GM12865 (cell line): ENCODE measurements at regions not wholly inside any gene's neighbourhood (a gene's known extent, or its start where the extent isn't known, plus 50 kb on each side); places are given as distances from the start of the nearest gene placed in this dataset.

ENCODE experiments used
- DNase-seq: peaks from one replicate; pipeline ENCODE4 v3.0.0; 2010; ENCODE audit warnings: low read depth
- H3K4me3 ChIP-seq: 2 replicates; pipeline ENCODE4 v1.5.1; 2011; ENCODE audit warnings: mild to moderate bottlenecking, low read depth, low read length, control low read depth
- TF ChIP-seq, protein P1 (sequence below): IDR thresholded peaks from 2 replicates; pipeline ENCODE4 v1.5.1; 2011; ENCODE audit warnings: low read length, control low read depth, low read depth, inconsistent platforms; ENCODE audit not compliant: insufficient read depth; ENCODE audit errors: missing control alignments

DNA sequence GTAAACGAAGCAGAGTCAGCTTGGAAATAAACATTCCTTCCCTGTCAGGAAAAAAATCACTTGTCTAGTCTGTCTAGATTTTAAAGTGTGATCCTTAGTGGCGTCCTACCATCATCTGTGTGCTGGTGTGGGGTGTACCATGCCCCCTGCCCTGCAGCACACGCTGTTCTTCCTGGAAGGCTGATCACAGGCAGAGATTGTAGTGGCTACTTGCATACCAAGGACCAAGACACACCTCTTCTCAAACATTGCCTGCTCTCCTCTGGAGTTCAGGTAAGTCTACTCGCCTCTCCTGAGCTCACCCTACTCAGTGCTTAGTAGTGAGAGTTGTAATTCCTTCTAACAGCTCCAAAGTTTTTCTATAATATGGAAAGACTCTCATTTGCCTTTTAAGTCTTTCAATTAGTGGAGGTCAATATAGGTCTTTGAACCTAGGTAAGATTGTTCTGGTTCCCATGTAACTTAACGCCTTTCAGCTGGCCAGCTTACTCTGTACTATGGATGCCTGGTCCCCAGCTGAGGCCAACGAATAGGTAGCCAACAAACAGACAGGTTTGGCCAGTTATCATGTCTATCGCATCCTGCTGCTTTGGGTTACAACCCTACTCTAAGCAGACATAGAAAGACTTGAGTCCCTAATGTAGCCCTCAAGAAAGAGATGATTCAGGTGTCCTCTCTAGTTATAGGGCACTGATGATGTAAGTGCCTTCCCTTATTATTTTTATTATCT, 55.4 kb downstream of the XCL1 start:
- H3K4me3 ChIP-seq = no peak overlapping the region
- TF ChIP-seq, protein P1, sequence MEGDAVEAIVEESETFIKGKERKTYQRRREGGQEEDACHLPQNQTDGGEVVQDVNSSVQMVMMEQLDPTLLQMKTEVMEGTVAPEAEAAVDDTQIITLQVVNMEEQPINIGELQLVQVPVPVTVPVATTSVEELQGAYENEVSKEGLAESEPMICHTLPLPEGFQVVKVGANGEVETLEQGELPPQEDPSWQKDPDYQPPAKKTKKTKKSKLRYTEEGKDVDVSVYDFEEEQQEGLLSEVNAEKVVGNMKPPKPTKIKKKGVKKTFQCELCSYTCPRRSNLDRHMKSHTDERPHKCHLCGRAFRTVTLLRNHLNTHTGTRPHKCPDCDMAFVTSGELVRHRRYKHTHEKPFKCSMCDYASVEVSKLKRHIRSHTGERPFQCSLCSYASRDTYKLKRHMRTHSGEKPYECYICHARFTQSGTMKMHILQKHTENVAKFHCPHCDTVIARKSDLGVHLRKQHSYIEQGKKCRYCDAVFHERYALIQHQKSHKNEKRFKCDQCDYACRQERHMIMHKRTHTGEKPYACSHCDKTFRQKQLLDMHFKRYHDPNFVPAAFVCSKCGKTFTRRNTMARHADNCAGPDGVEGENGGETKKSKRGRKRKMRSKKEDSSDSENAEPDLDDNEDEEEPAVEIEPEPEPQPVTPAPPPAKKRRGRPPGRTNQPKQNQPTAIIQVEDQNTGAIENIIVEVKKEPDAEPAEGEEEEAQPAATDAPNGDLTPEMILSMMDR = no peak
- DNase-seq = no peak

DNA sequence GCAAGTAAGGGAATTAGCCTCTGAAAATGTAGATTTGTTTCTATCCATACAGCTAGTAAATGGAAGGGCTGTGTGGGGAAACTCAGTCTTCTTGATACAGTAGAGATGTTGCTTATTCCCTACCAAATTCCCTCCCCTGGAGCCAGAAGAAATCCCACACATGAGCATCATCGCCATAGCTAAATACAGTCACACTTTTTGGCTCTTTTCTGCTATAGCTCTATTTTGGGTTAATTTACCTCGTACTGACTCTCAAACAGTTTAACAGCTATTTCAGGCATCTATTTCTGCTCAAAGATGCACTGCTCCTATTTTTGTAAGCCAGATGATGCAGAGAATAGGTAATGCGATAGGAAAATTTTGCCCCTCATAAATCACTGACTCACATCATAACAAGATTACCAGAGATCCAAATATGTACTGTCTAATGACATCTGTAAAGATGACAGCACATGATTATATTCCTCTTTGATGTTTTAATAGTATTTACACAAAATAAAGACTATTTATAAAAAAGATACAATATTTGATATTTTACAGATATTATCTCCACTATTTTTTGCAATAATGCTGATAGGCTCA, 58.6 kb downstream of the XCL1 start:
- no peak overlapping the region for H3K4me3 ChIP-seq
- TF ChIP-seq, protein P1 = no peak
- no peak for DNase-seq

DNA sequence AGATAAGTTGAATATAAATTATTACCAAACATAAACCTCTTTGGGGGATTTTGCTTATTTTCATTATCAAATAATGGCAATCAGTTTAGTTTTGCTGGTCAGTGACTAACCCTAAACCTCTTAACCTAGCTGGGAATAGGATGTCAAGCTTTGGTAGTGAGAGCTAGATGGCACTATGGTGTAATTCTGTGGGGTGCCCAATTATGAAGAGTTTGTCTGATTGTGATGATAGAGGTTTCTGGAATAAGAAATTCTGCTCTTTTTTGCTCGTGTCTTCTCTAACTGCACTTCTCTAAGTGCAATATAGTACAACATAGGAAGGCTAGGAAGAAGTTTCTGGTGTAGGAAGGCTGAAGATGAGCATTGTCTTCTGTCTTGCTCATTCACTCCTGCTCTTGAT, 59.8 kb downstream of the XCL1 start:
- TF ChIP-seq, protein P1 = no peak
- DNase-seq = no peak

DNA sequence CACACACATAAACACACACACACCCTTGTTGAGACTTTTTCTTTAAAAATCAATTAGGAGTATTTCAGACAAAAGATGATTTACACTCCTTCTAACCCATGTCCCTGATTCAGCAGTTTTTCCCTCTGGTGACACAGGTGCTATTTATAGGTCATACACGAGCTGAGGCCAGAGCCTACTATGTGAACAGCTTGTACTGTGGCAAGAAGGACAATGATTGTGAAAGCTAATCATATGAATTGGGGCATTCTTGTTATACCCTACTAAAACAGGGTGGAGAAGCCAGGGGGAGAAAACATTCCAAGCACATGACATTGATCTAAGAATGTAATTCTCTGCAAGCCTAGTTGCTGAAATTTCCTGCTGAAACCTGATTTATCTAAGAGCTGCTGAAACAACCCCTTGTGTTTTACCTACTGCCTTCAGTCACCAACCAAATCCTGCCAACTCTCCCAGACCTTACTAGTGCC, 60.3 kb downstream of the XCL1 start:
- H3K4me3 ChIP-seq = no peak overlapping the region
- TF ChIP-seq, protein P1 = no peak
- no peak for DNase-seq

More for the DNA sequence above, 59.8 kb downstream of the XCL1 start:
- H3K4me3 ChIP-seq = no peak overlapping the region

DNA sequence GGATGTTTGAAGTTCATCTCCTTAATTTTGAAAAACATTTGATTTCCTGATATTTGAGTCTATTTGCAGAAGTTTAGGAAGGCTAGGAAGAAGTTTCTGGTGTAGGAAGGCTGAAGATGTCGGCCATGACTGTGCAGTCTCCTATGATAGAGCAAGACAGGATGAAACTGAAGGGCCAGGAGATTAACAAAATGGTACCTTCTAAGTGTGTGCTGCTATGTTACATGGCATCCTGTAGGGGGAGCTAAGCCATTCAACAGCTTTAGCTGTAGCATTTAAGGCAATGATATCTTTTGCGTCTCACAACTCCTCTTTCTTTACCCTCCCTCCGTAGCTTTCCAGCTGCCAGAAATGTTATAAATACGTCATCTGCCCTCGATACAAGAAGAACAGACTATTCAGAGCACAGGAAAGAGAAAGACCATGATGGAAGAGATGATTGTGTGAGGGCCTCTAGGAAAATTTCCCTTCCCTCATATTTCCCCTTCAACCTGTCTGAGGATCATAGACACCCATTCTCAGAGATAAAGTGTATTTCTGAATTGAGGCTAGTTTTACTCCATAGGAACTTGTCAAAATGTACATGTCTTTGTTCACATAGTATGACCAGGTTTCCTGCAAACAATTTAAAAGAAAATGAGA, 61.1 kb downstream of the XCL1 start:
- DNase-seq = peak; percentile 64
- TF ChIP-seq, protein P1 = peak; percentile 77
- no peak overlapping the region for H3K4me3 ChIP-seq

DNA sequence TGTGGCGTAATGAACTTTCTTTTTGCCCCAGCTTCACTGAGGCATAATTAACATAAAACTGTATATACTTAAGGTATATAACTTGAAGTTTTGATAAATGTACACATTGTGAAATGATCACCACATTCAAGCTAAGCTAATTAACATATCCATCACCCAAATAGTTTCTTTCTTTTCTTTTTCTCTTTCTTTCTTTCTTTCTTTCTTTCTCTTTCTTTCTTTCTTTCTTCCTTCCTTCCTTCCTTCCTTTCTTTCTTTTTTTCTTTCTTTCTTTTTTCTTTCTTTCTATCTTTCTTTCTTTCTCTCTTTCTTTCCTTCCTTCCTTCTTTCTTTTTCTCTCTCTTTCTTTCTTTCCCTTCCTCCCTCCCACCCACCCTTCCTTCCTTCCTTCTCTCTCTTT, 62.5 kb downstream of the XCL1 start:
- no peak for DNase-seq
- TF ChIP-seq, protein P1 = no peak
- H3K4me3 ChIP-seq = no peak overlapping the region
